HL-60 (cell line): ENCODE measurements at regions not wholly inside any gene's neighbourhood (a gene's known extent, or its start where the extent isn't known, plus 50 kb on each side); places are given as distances from the start of the nearest gene placed in this dataset.

Source experiments
- GABPA ChIP-seq: IDR thresholded peaks from 2 replicates; pipeline ENCODE4 v1.6.1; 2012; ENCODE audit warnings: low read depth
- POLR2AphosphoS5 ChIP-seq: IDR thresholded peaks from 2 replicates; pipeline ENCODE4 v1.6.1; 2012; ENCODE audit warnings: low read depth
- TF ChIP-seq, protein P1 (sequence below): IDR thresholded peaks from 2 replicates; pipeline ENCODE4 v1.6.1; 2012; ENCODE audit warnings: low read depth; ENCODE audit not compliant: insufficient replicate concordance
- TF ChIP-seq, protein P2 (sequence below): IDR thresholded peaks from one replicate; pipeline ENCODE4 v1.5.1; 2011; ENCODE audit warnings: low read length, control low read depth, inconsistent platforms; ENCODE audit not compliant: insufficient read depth

DNA sequence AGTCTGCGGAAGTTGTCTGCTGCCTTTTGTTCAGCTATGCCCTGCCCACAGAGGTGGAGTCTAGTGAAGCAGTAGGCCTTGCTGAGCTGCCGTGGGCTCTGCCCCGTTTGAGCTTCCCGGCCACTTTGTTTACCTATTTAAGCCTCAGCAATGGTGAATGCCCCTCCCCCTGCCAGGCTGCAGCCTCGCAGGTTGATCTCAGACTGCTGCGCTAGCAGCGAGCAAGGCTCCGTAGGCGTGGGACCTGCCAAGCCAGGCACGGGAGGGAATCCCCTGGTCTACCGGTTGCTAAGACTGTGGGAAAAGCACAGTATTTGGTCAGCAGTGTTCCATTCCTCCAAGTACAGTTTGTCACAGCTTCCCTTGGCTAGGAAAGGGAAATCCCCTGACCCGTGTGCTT is 143.6 kb downstream of the DYRK2 start:
- TF ChIP-seq, protein P1, sequence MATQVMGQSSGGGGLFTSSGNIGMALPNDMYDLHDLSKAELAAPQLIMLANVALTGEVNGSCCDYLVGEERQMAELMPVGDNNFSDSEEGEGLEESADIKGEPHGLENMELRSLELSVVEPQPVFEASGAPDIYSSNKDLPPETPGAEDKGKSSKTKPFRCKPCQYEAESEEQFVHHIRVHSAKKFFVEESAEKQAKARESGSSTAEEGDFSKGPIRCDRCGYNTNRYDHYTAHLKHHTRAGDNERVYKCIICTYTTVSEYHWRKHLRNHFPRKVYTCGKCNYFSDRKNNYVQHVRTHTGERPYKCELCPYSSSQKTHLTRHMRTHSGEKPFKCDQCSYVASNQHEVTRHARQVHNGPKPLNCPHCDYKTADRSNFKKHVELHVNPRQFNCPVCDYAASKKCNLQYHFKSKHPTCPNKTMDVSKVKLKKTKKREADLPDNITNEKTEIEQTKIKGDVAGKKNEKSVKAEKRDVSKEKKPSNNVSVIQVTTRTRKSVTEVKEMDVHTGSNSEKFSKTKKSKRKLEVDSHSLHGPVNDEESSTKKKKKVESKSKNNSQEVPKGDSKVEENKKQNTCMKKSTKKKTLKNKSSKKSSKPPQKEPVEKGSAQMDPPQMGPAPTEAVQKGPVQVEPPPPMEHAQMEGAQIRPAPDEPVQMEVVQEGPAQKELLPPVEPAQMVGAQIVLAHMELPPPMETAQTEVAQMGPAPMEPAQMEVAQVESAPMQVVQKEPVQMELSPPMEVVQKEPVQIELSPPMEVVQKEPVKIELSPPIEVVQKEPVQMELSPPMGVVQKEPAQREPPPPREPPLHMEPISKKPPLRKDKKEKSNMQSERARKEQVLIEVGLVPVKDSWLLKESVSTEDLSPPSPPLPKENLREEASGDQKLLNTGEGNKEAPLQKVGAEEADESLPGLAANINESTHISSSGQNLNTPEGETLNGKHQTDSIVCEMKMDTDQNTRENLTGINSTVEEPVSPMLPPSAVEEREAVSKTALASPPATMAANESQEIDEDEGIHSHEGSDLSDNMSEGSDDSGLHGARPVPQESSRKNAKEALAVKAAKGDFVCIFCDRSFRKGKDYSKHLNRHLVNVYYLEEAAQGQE, result no peak
- TF ChIP-seq, protein P2, sequence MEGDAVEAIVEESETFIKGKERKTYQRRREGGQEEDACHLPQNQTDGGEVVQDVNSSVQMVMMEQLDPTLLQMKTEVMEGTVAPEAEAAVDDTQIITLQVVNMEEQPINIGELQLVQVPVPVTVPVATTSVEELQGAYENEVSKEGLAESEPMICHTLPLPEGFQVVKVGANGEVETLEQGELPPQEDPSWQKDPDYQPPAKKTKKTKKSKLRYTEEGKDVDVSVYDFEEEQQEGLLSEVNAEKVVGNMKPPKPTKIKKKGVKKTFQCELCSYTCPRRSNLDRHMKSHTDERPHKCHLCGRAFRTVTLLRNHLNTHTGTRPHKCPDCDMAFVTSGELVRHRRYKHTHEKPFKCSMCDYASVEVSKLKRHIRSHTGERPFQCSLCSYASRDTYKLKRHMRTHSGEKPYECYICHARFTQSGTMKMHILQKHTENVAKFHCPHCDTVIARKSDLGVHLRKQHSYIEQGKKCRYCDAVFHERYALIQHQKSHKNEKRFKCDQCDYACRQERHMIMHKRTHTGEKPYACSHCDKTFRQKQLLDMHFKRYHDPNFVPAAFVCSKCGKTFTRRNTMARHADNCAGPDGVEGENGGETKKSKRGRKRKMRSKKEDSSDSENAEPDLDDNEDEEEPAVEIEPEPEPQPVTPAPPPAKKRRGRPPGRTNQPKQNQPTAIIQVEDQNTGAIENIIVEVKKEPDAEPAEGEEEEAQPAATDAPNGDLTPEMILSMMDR, result no peak
- no peak for TF ChIP-seq GABPA
- TF ChIP-seq POLR2AphosphoS5, result no peak
